K562 (cell line): ENCODE measurements at regions not wholly inside any gene's neighbourhood (a gene's known extent, or its start where the extent isn't known, plus 50 kb on each side); places are given as distances from the start of the nearest gene placed in this dataset.

Experiments used
- COPS2 ChIP-seq: fragments of 450-650 bp; conservative IDR thresholded peaks from 2 replicates; pipeline ENCODE4 v1.6.1; 2016; ENCODE audit warnings: mild to moderate bottlenecking, moderate library complexity
- DLX4 ChIP-seq: fragments of 250-450 bp; sonication (Bioruptor Pico); IDR thresholded peaks from 2 replicates; pipeline ENCODE4 v1.6.1; 2021; ENCODE audit warnings: mild to moderate bottlenecking
- EGR1 ChIP-seq: fragments of 450-650 bp; conservative IDR thresholded peaks from 2 replicates; pipeline ENCODE4 v1.6.1; 2017; ENCODE audit warnings: mild to moderate bottlenecking
- GATA2 ChIP-seq: sonication (generic); formaldehyde crosslinking; IDR thresholded peaks from 2 replicates; pipeline ENCODE4 v1.4.0; 2020; ENCODE audit warnings: mild to moderate bottlenecking, missing genetic modification reagents
- NR4A1 ChIP-seq, 2 experiments: fragments of 250-450 bp in 1 of 2; fragments of 450-650 bp in 1 of 2; sonication (Bioruptor Pico) in 1 of 2; IDR thresholded peaks; 2 replicates each; pipeline versions ENCODE4 v1.4.0 to v1.6.1; 2016 to 2020; ENCODE audit warnings: mild to moderate bottlenecking in 2 of 2, missing compliant biosample characterization in 1 of 2, missing genetic modification characterization in 1 of 2, moderate library complexity in 1 of 2
- POLR2H ChIP-seq: IDR thresholded peaks from 2 replicates; pipeline ENCODE4 v1.6.1; 2016; ENCODE audit warnings: missing genetic modification characterization, low read depth, mild to moderate bottlenecking, control low read depth, missing compliant biosample characterization, moderate library complexity
- SMARCC2 ChIP-seq: fragments of 450-650 bp; IDR thresholded peaks from 2 replicates; pipeline ENCODE4 v1.6.1; 2017; ENCODE audit warnings: antibody characterized with exemption, moderate library complexity, mild to moderate bottlenecking, low read depth
- TCF3 ChIP-seq: sonication (generic); formaldehyde crosslinking; IDR thresholded peaks from 2 replicates; pipeline ENCODE4 v1.4.0; 2020; ENCODE audit warnings: mild to moderate bottlenecking, missing genetic modification reagents
- ZBTB17 ChIP-seq: fragments of 450-650 bp; formaldehyde crosslinking; IDR thresholded peaks from 2 replicates; pipeline ENCODE4 v1.4.0; 2020; ENCODE audit warnings: mild to moderate bottlenecking
- ZBTB40 ChIP-seq, 2 experiments: fragments of 450-650 bp in 1 of 2; sonication (generic) in 1 of 2; formaldehyde crosslinking in 1 of 2; IDR thresholded peaks; 2 replicates each; pipeline versions ENCODE4 v1.7.1 to v1.9.0; 2016 to 2022; ENCODE audit warnings: inconsistent platforms in 1 of 2, mild to moderate bottlenecking in 1 of 2, missing genetic modification reagents in 1 of 2
- ZNF133 ChIP-seq: fragments of 250-450 bp; sonication (Bioruptor Pico); IDR thresholded peaks from 2 replicates; pipeline ENCODE4 v1.4.0; 2020; ENCODE audit warnings: mild to moderate bottlenecking

- TF ChIP-seq DLX4 (no peak), ZBTB40 (IDR thresholded peaks at IDR 0.05) (no peak), ZBTB40 (CRISPR knock-in tag; IDR thresholded peaks at IDR 0.05) (no peak), SMARCC2 (no peak), TCF3 (CRISPR knock-in tag) (peak; percentile 55), NR4A1 (CRISPR knock-in tag; IDR thresholded peaks at IDR 0.05) (no peak), NR4A1 (tag; IDR thresholded peaks at IDR 0.05) (no peak), ZBTB17 (0 out of 2 replicates have a peak, but pooled peaks have one; percentile 31), ZNF133 (CRISPR knock-in tag) (no peak), GATA2 (CRISPR knock-in tag) (no peak), POLR2H (tag) (no peak), COPS2 (no peak), EGR1 (peak; percentile 74)
Measured at GRCh38 chr13:47008318-47008717, 111.5 kb upstream of the HTR2A start (continued).
